Heart right ventricle (tissue), 16 donors: ENCODE measurements at regions not wholly inside any gene's neighbourhood (a gene's known extent, or its start where the extent isn't known, plus 50 kb on each side); places are given as distances from the start of the nearest gene placed in this dataset.

ENCODE experiments used
- ATAC-seq, 8 donors: fragments of 200-7000 bp; cut with Tn5 transposase; one replicate each; pipeline ENCODE4 v1.9.1; 2020; ENCODE audit warnings: mild to moderate bottlenecking in 8 of 8, moderate library complexity in 8 of 8, moderate number of reproducible peaks in 1 of 8
- DNase-seq, 2 donors: peaks; one replicate each; pipeline ENCODE4 v3.0.0-alpha.2; 2020
- H3K27ac ChIP-seq, 10 donors: fragments of 200-600 bp; sonication (generic) in 2 of 10; one replicate each; pipeline versions ENCODE4 v1.5.0 to v1.8.0; 2020 to 2022; ENCODE audit warnings: mild to moderate bottlenecking in 3 of 10
- H3K27me3 ChIP-seq, 7 donors: fragments of 200-600 bp; one replicate each; pipeline ENCODE4 v1.8.0; 2021 to 2022; ENCODE audit warnings: mild to moderate bottlenecking in 2 of 7
- H3K36me3 ChIP-seq, 9 donors: fragments of 200-600 bp; sonication (generic) in 1 of 9; one replicate each; pipeline versions ENCODE4 v1.5.0 to v1.8.0; 2020 to 2022; ENCODE audit warnings: mild to moderate bottlenecking in 2 of 9
- H3K4me1 ChIP-seq, 9 donors: fragments of 200-600 bp; sonication (generic) in 1 of 9; one replicate each; pipeline versions ENCODE4 v1.5.0 to v1.8.0; 2020 to 2022; ENCODE audit warnings: mild to moderate bottlenecking in 4 of 9
- H3K4me3 ChIP-seq, 10 donors: fragments of 200-600 bp; sonication (generic) in 2 of 10; one replicate each; pipeline versions ENCODE4 v1.5.0 to v1.8.0; 2020 to 2022; ENCODE audit warnings: mild to moderate bottlenecking in 7 of 10, moderate library complexity in 2 of 10
- H3K9me3 ChIP-seq, 11 donors: fragments of 200-600 bp in 10 of 11; sonication (generic) in 2 of 11; one replicate each; pipeline versions ENCODE4 v1.5.0 to v1.8.0; 2013 to 2022; ENCODE audit warnings: mild to moderate bottlenecking in 2 of 11, control low read depth in 1 of 11, moderate library complexity in 1 of 11
- WGBS, 2 donors: extraction: QIAGEN DNeasy Blood & Tissue Kit; methylation state at CpG; one replicate each; pipeline ENCODE4 v1.1.7; 2013; ENCODE audit warnings: inconsistent platforms in 1 of 2; 5-methylcytosine and 5-hydroxymethylcytosine counted together
- intact Hi-C, 10 donors: fragments of 100-400 bp; cut with DNase I; formaldehyde crosslinking; loops; one replicate each; pipeline versions ENCODE4 v1.11.1 to v1.14.2; 2022
- TF ChIP-seq, protein P1 (sequence below), 9 donors: fragments of 200-600 bp; sonication (generic) in 2 of 9; IDR thresholded peaks; one replicate each; pipeline versions ENCODE4 v1.5.0 to v1.8.0; 2021 to 2022; ENCODE audit warnings: antibody characterized with exemption in 9 of 9, mild to moderate bottlenecking in 5 of 9, moderate library complexity in 1 of 9
- donor health status: Arrhythmogenic right ventricular cardiomyopathy.
- donor health status: ischemic (EF 13 %, LVEDD 7.1; RV severe dilation, severe dysfunction).
- donor health status: healthy with polysubstance abuse.
- donor health status: DM: no; HTN: yes; CAD: no.
- donor health status: DM: no; HTN: no; CAD: no.
- donor health status: ischemic (EF 25% LVEDD 6.9; RV normal size, moderate dysfunction).
- donor health status: ischemic (EF 25% LVEDD 5.7; RV mildly dilated, moderate dysfunction).
- donor health status: healthy.
- donor health status: DM: yes; HTN: yes; CAD: no.
- donor health status: Ischemic cardiomyopathy.
- donor health status: ischemic (EF 35%, LVEDD 5.7; RV mildly dilated, moderate dysfunction).
- donor health status: nonischemic (EF 11% LVEDD 7.7; RV severe dilation, severe dysfunction).
- donor health status: DM: yes; HTN: yes; CAD: no.
- donor health status: PGD.
- donor health status: ischemic (EF 29% LVEDD 5.4; RV normal size, mild dysfunction).
- donor health status: nonischemic (EF 23%, LVEDD 6.1; RV moderate dilation, normal function).

- H3K4me1 ChIP-seq: no peaks in the 10 kb centered on the region
- ATAC-seq (no peak), DNase-seq (no peak)
- TF ChIP-seq, protein P1, sequence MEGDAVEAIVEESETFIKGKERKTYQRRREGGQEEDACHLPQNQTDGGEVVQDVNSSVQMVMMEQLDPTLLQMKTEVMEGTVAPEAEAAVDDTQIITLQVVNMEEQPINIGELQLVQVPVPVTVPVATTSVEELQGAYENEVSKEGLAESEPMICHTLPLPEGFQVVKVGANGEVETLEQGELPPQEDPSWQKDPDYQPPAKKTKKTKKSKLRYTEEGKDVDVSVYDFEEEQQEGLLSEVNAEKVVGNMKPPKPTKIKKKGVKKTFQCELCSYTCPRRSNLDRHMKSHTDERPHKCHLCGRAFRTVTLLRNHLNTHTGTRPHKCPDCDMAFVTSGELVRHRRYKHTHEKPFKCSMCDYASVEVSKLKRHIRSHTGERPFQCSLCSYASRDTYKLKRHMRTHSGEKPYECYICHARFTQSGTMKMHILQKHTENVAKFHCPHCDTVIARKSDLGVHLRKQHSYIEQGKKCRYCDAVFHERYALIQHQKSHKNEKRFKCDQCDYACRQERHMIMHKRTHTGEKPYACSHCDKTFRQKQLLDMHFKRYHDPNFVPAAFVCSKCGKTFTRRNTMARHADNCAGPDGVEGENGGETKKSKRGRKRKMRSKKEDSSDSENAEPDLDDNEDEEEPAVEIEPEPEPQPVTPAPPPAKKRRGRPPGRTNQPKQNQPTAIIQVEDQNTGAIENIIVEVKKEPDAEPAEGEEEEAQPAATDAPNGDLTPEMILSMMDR (IDR thresholded peaks at IDR 0.05): no peak
- 84 to 91% methylated on average over 5 of the region's 5 CpGs for WGBS, 2 donors
- H3K36me3 ChIP-seq: no peaks in the 10 kb centered on the region
- H3K4me3 ChIP-seq: no peak overlapping the region
- H3K27me3 ChIP-seq: no peaks in the 10 kb centered on the region
- H3K9me3 ChIP-seq: peaks cover 0 to 11% (median 0%) of the 10 kb centered on the region in 11 donors
- no peak overlapping the region for H3K27ac ChIP-seq
- intact Hi-C loops: no loop called here
Observed at GRCh38 chr5:126233256-126233655, 190.0 kb upstream of the GRAMD2B start.

DNA sequence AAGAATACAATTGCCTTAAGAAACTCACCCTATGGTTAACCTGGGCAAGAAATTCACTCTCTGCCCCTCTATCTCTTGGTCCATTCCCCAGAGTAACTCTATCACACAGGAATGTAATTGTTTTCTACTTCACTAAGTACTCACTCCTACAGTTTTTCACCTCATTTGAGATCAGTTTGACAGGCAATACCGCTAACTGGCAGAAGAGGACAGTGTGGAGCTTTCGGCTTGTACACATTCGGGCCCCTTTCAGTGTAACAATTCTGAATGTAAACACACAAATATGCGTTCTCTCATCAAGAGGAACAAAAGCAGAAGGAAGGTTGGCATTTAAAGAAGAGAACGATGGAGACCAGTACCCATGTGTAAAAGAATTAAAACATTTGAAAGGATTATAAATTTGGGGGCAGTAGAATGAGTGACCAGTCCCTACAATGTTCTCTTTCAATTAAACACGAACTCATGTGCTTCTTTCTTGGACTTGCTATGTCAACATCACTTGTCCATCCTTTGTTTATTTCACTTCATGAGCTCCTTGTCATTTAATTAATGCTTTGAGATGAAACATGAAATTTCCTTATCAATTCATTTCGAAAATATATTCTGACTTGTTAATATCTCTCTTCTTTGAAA lies 188.5 kb upstream of the GRAMD2B start:
- H3K4me3 ChIP-seq: peak overlapping the region in 3 of 10 donors; percentile 3 to 11 (median 5)
- H3K27me3 ChIP-seq: no peaks in the 10 kb centered on the region
- H3K9me3 ChIP-seq: no peaks in the 10 kb centered on the region
- TF ChIP-seq, protein P1 (IDR thresholded peaks at IDR 0.05): peak in 8 of 9 donors; percentile 12 to 54 (median 41)
- no peak overlapping the region for H3K27ac ChIP-seq
- intact Hi-C loops: no loop called here
- WGBS, 2 donors: 61 to 64% methylated on average over 7 of the region's 7 CpGs
- no peaks in the 10 kb centered on the region for H3K36me3 ChIP-seq
- DNase-seq (no peak), ATAC-seq (peak in 4 of 8 donors; percentile 48 to 76 (median 60))
- no peaks in the 10 kb centered on the region for H3K4me1 ChIP-seq

DNA sequence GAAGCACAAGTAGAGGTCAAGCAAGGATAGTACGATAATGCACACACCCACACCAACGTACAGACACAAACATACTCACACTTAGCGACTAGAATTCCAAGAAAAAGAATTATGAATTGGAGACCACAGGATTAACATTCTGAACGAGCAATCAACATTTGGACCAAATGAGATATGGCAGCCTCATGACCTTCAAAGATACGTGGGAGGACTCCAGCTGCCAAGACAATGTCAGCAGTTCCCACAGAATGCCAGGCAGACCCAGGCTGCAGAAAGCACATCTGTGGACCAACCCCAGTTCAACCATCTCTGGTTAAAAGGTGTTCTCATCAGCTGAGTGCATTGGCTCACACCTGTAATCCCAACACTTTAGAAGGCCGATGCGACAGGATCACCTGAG lies 187.6 kb upstream of the GRAMD2B start:
- H3K4me1 ChIP-seq: no peaks in the 10 kb centered on the region
- peak overlapping the region in 1 of 10 donors; percentile 29 for H3K27ac ChIP-seq
- WGBS, 2 donors: 46 to 51% methylated on average over 7 of the region's 7 CpGs
- intact Hi-C loops: no loop called here
- H3K36me3 ChIP-seq: no peaks in the 10 kb centered on the region
- ATAC-seq (peak in 5 of 8 donors; percentile 62 to 82 (median 73)), DNase-seq (no peak)
- TF ChIP-seq, protein P1 (IDR thresholded peaks at IDR 0.05): no peak
- peak overlapping the region in 6 of 10 donors; percentile 3 to 26 (median 10) for H3K4me3 ChIP-seq
- no peaks in the 10 kb centered on the region for H3K9me3 ChIP-seq
- no peaks in the 10 kb centered on the region for H3K27me3 ChIP-seq

- intact Hi-C loops: no loop called here
Observed at GRCh38 chr5:126236994-126237393, 186.2 kb upstream of the GRAMD2B start.

More at GRCh38 chr5:126236994-126237393, 186.2 kb upstream of the GRAMD2B start:
- no peak overlapping the region for H3K4me3 ChIP-seq
- WGBS, 2 donors: 85 to 86% methylated on average over 2 of the region's 2 CpGs
- TF ChIP-seq, protein P1 (IDR thresholded peaks at IDR 0.05): no peak
- H3K27ac ChIP-seq: no peak overlapping the region
- ATAC-seq (no peak), DNase-seq (no peak)
- no peaks in the 10 kb centered on the region for H3K36me3 ChIP-seq
- no peaks in the 10 kb centered on the region for H3K27me3 ChIP-seq
- no peaks in the 10 kb centered on the region for H3K9me3 ChIP-seq
- H3K4me1 ChIP-seq: no peaks in the 10 kb centered on the region
